ENCODE measurements at regions not wholly inside any gene's neighbourhood (a gene's known extent, or its start where the extent isn't known, plus 50 kb on each side); places are given as distances from the start of the nearest gene placed in this dataset.

DNA sequence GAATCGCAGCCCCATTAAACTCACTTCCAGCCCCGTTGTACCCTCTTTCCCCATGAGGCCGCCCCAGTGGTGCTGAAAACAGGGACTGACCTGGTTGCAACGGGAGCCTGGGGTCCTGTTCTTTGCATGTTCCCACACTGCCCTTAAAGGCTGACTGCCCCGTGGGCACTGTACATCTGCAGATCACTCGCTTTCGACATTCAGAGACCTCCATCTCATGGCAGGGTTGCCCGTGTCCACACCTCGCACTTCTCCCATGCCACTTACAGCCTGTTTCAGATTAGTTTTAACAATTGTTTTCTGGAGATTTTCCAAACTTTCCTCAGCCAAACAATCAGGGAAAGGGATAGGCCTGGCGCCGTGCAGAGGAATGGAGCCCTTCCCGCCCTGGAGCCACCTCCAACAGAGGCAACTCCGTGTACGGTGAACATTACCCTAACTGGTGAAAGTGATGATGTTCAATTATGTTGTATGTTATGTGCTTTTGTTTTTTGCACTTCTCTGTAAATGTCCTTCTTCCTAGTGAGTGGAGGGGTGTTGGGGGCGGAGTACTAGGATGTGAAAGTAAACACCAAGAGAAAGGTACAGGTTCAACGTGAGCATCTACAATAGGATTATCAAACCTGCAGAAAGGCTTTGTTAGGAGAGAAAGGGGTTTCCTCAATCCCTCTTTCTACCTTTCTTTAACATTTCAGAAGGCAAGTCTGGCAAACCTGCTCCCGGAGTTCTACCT, 262.8 kb downstream of the FOXO1 start:
- no peak for DNase-seq

- DNase-seq = no peak
Measured at GRCh38 chr13:40404407-40404806, 262.0 kb downstream of the FOXO1 start.

GRCh38 chr13:40404967-40405716, 261.3 kb downstream of the FOXO1 start:
- DNase-seq = no peak

DNA sequence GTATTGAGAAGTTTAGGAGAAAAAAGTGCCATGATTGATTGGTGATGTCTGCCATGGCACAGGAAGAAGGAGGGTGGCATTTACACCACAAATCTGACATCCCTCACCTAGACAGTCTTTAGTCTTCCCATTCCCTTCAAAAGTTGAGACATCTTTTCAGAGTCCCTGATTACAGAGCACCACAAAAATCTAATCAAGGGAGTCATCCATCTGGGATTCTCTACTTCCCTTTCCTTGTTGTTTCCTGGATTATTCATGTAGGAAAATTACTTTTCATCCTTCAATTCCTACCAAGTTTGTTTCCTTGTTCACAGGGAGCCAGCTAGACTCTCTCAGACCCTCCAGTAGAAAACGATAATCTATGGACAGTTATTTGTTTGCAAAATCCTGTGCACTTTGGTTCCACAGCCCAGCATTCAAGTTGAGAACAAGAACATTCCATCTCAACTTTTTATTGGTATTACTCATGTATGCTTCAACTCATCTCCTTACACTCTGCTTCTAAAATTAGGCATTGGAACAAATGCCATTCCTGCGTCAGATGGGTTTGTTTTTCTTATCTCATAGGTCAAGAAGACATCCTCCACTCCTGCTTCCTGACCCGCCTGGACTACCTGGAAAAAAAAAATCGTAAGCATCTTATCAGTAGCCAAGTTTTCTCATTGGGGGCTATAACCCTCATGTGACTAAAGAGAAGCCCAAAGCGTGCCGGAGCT, 259.9 kb downstream of the FOXO1 start:
- DNase-seq = no peak

DNA sequence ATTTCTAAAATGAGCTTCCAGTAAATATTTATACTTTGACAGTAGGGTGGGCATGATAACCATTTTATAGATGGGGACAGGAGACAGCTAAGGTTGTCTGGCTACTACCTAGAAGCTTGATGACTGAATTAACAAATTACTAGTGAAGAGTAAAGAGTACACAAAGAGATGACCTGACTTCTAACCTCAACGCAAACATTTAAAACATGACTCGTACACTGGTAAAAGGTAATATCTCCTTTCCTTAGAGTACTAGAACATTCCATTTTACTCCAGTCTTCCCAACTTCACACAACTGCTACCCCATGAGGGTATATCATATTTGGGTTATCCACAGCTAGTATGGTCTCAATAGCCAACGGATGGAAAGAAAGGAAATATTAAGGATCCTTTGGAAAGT, 258.9 kb downstream of the FOXO1 start:
- DNase-seq = no peak

DNA sequence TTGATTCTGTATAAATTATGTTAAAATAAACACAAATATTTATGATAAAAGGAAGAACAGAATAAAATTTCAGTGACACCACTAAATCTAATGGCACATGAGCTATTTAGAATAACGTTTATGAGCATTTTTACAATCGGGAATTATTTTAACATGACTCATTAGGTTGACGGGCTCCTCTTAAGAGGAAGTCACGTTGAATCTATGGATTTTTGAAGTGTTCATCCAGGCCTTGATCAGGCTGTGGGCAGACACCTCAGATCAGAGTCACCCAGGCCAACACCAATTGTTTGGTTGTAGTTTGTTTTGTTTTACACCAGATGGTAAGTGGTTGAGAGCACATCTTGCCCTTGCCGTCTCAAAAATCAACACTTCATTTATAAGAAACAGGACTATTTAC, 257.8 kb downstream of the FOXO1 start:
- DNase-seq = no peak

DNA sequence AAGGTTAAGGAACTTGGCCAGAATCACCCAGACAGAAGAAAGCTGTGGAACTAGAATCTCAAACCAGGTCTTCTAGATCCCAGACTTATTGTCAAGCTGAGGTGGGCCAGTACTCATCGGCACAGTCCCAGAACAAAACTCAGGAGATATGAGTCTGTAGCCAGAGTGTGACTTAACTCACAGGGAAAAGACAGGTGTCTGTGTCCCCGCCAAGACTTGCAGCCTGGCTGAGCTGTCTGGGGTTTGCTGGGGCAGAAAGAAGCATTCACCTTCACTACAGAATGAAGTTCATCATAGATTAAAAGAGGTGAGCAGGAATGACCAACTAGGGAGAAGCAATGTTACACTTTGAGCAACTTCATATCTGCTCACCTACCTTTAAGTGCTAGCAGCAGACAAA, 257.2 kb downstream of the FOXO1 start:
- DNase-seq = no peak

DNA sequence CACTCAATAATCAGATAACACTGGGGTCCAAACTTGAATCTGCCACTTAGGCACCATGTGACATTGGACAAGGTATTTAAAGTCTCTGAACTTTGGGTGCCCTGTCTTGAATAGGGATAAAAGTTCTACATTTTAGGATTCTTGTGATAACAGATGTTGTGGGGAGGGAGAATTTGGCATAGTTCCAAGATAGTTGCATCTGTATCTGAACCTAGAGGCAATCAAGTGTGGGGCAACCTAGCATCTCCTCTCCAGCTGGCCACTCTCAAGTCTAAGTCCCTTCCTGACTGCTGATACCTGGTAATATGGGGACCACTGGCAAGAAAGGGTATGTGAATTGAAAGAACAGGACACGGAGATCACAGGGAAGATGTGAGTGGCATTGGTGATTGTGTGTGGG, 256.1 kb downstream of the FOXO1 start:
- DNase-seq = no peak

DNA sequence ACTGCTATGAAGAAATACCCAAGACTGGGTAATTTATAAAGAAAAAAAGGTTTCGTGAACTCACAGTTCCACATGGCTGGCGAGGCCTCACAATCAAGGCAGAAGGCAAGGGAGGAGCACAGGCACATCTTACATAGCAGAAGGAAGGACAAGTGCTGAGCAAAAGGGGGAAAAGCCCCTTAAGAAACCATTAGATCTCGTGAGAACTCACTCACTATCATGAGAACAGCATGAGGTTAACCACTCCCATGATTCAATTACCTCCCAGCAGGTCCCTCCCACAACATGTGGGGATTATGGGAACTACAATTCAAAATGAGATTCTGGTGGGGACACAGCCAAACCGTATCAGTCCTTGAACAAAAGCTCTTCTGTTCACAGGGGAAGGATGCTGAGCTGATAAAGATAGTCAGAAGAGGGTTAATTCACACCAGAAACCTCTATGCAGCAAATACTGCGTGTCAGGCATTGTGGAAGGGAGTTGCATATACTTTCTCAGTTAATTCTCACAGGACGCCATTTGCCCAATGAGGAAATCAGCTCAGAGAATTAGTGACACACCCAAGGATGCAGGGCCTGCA, 246.2 kb downstream of the FOXO1 start:
- no peak for DNase-seq

DNA sequence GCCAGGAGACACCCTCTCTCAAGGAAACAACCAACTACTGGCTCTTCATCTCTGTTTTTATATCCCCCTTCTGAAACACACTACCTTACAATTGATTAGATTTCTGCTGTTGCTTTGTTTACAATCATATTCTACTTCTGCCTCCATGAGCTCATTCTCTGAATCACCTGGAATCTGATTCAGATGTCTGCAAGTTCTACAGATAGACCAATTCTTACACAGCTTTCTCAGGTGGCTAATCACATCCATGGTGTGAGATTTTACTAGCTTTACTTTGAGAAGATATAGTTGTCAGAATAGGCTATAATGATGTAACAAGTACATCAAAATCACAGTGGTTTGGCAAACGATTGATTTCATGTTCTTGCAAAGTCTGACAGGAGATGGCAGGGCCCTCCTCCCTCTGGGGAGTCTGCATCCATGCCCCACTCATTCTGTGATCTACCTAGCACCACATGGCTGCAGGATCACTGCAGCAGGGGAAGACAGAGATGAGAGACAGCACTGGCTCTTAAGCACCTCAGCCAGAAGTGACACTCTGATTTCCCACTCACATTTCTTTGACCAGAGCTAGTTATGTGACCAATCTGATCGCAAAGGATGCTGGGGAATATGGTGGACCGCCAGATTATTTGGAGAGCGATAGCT, 243.7 kb downstream of the FOXO1 start:
- no peak for DNase-seq

DNA sequence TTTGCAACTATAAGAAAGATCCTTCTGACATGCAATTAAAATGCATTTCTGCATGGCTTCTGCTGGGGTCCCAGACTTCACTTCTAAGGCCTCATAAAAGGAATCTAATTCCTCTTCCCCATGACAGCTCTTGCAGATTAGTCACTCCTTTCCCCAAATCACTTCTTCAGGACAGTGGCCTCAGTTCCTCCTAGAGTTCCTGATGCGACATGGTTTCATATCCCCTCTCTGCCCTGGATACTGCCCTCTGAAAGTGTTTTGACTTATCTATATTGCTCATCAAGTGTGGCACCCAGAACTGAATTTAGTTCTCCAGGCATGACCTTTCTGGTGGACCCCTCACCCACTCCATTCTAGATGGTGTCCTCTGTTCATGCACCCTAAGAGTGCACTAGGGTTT, 238.1 kb downstream of the FOXO1 start:
- no peak for DNase-seq

DNA sequence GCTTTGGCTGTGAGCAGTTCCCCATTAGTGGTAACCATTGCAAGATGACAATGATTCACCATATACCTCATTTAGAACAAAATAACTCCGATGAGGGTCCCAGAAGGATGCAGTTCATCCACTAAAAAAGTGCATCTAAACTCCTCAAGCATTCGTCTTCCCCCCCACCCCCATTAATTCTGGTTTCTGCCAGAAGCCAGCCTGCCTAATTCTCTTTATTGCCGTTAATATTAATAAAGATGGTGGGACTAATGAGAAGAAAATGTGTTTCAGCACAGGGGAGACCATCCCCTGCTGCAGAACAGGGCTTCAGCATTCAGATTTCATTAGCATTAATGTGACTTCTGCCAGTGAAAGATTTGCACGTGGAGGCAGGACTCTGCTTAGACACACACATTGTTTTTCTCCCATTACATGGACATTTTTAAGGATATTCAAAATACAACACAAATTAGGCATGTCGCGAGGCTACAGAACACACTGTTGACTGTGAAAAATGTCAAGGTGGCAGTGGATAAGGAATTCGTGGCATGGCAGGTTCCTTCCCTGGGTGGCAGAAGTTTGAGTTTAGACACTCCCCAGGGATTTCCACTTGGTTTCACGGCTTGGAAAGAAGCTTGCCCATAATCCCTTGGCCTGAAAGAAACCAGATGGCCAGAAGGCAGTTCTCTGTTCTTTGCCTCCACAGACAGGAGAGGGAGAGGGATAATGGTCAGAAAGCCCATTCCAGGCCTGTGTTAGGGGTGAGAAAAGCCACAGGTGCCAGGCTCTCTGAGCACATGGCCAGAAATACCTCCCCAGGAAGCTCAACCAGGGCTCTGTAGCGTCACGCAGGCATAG, 236.5 kb downstream of the FOXO1 start:
- DNase-seq = no peak

GRCh38 chr13:40432018-40432978, 234.1 kb downstream of the FOXO1 start:
- DNase-seq = no peak

DNA sequence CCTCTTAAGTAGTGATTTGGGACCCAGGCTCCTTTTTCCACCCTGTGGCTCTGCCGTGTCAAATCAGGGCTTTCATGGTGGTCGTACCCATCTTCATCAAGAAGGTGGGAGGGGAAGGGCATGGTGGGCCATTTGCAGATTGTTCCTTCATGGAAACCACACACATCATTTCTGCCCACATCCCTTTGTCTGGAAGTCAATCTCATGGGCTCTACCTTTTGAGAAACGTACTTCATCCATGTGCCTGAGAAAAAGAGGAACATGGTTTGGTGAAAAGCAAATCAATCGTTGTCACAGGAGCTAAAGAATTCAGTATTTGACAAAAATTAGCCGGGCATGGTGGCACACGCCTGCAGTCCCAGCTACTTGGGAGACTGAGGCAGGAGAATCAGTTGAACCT, 233.4 kb downstream of the FOXO1 start:
- no peak for DNase-seq

DNA sequence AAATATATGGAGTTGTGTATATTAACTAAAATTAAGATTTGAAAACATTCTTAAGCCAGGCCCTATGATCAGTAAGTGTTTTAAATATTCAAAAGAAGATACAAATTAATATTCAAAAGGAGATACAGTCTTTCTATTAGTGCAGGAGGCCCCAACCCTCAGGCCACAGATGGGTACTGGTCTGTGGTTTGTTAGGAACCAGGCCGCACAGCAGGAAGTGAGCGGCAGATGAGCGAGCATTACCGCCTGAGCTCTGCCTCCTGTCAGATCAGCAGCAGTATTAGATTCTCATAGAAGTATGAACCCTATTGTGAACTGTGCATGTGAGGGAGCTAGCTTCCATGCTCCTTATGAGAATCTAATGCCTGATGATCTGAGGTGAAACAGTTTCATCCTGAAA, 232.9 kb downstream of the FOXO1 start:
- no peak for DNase-seq

DNA sequence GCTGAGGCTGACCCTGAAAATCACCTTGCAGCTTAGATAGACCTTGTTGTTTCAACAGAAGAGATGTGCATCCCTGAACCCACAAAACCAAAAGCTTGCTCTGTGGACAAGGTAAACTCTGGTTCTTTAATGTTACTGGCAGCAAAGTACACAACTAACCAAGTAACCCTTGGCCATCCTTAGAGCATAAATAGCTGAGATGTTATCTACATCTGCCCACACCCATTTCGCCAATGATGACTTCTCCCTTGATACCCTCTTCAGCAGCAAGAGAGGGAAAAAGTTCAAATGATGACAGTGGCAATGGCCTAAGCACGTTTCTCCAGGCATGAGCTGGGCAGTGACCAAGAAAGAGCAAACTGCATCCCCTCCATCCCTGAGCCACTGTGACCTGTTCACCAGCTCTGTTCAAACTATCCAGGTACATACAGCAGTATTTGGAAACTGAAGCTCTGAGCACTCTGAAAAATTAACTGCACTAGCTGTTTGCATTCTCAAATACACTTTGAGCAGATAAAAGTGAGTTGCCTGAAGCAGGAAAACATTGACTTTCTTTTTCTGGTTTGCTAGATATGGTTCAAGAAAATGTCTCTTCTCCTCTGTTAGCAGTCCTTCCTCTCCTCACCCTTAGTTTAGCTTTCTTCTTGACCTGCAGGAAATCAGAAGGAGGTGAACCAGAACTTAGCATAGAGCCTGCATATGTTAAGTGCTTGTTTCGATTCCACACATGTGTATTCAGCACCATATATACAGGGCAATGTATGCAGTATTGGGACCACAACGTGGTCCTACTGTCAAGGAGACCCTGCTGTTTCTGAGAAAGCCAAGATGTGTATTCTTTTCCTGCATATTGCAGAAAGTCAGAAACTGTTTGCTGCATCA, 231.7 kb downstream of the FOXO1 start:
- no peak for DNase-seq

GRCh38 chr13:40438022-40438680, 228.3 kb downstream of the FOXO1 start:
- no peak for DNase-seq

- no peak for DNase-seq
Measured at GRCh38 chr13:40438999-40439797, 227.2 kb downstream of the FOXO1 start.
